Endothelial cell of umbilical vein (primary cell): ENCODE measurements at regions not wholly inside any gene's neighbourhood (a gene's known extent, or its start where the extent isn't known, plus 50 kb on each side); places are given as distances from the start of the nearest gene placed in this dataset.

Experiments
- BruUV-seq: library from RNA; stranded (reverse); fragments of 400-500 nt; replicated peaks from 2 replicates; lab custom pipeline; 2021; lab: Mats Ljungman, UMichigan
- CTCF ChIA-PET: fragments of 300-600, 350-600 bp; sonication (Branson Sonifier 250); formaldehyde crosslinking; loops from one replicate; lab custom pipeline; 2021; ENCODE audit warnings: antibody characterized with exemption, inconsistent platforms; lab: Charles Lee
- POLR2A ChIA-PET: fragments of 300-600, 350-600 bp; sonication (Branson Sonifier 250); formaldehyde crosslinking; loops from one replicate; lab custom pipeline; 2021; ENCODE audit warnings: antibody characterized with exemption, inconsistent platforms; lab: Charles Lee
- DNase-seq: peaks from one replicate; pipeline ENCODE4 v3.0.0-alpha.2; 2011; ENCODE audit warnings: low read depth, low spot score
- FAIRE-seq: peaks from 2 replicates; lab custom pipeline; 2011; peaks lifted over from hg19 to GRCh38; lab: Jason Lieb, UNC
- H2AFZ ChIP-seq: 2 replicates; pipeline ENCODE4 v1.6.0; 2012; ENCODE audit warnings: low read depth, low read length, control low read depth, inconsistent platforms
- H3K27ac ChIP-seq: 2 replicates; pipeline ENCODE4 v1.5.1; 2011; ENCODE audit warnings: low read depth, mild to moderate bottlenecking, control low read depth, low read length, moderate library complexity; ENCODE audit not compliant: insufficient read depth
- H3K27me3 ChIP-seq, 2 experiments: 2 replicates each; pipeline versions ENCODE4 v1.6.0 to v1.6.1; 2011; ENCODE audit warnings: low read length in 2 of 2, mixed read lengths in 1 of 2; ENCODE audit not compliant: control insufficient read depth in 2 of 2, insufficient read depth in 2 of 2
- H3K36me3 ChIP-seq, 2 experiments: 2 replicates in 1 of 2; 3 replicates in 1 of 2; pipeline ENCODE4 v1.5.1; 2011; ENCODE audit warnings: low read length in 2 of 2, mild to moderate bottlenecking in 1 of 2, moderate library complexity in 1 of 2; ENCODE audit not compliant: control insufficient read depth in 2 of 2, insufficient read depth in 2 of 2; ENCODE audit errors: extremely low read depth in 1 of 2
- H3K4me1 ChIP-seq: 3 replicates; pipeline ENCODE4 v1.5.1; 2011; ENCODE audit warnings: mild to moderate bottlenecking, low read length; ENCODE audit not compliant: control insufficient read depth, insufficient read depth; ENCODE audit errors: extremely low read depth
- H3K4me2 ChIP-seq: 2 replicates; pipeline ENCODE4 v1.6.1; 2011; ENCODE audit warnings: low read length, control low read depth, mixed read lengths; ENCODE audit not compliant: insufficient read depth
- H3K4me3 ChIP-seq, 3 experiments: fragments of 200-600 bp in 1 of 3; sonication (generic), shearing (Covaris generic) in 1 of 3; replicated peaks in 1 of 3; 2 replicates each; pipeline ENCODE4 v1.5.1; 2011 to 2016; ENCODE audit warnings: control low read depth in 3 of 3, low read length in 3 of 3, mild to moderate bottlenecking in 2 of 3, inconsistent platforms in 1 of 3, low read depth in 1 of 3, moderate library complexity in 1 of 3; ENCODE audit not compliant: insufficient read depth in 1 of 3
- H3K79me2 ChIP-seq: 2 replicates; pipeline ENCODE4 v1.6.0; 2012; ENCODE audit warnings: low read length, inconsistent platforms; ENCODE audit not compliant: control insufficient read depth, insufficient read depth
- H3K9ac ChIP-seq: replicated peaks from 2 replicates; pipeline ENCODE3; 2011; ENCODE audit warnings: low read length, control low read depth; ENCODE audit not compliant: insufficient read depth; ENCODE audit errors: extremely low read depth
- H3K9me1 ChIP-seq: replicated peaks from 3 replicates; pipeline ENCODE4 v1.6.0; 2011; ENCODE audit warnings: mild to moderate bottlenecking, low read length; ENCODE audit not compliant: control insufficient read depth, insufficient read depth; ENCODE audit errors: extremely low read depth
- H3K9me3 ChIP-seq: replicated peaks from 2 replicates; pipeline ENCODE4 v1.5.1; 2012; ENCODE audit warnings: low read length, inconsistent platforms; ENCODE audit not compliant: control insufficient read depth, insufficient read depth
- H4K20me1 ChIP-seq: replicated peaks from 2 replicates; pipeline ENCODE3; 2011; ENCODE audit warnings: mild to moderate bottlenecking, low read length; ENCODE audit not compliant: control insufficient read depth, insufficient read depth; ENCODE audit errors: extremely low read depth
- EZH2 ChIP-seq: IDR thresholded peaks from 2 replicates; pipeline ENCODE4 v1.6.1; 2012; ENCODE audit warnings: borderline replicate concordance, low read depth, mild to moderate bottlenecking, moderate library complexity, low read length, inconsistent platforms; ENCODE audit not compliant: severe bottlenecking
- FOS ChIP-seq: IDR thresholded peaks from 2 replicates; pipeline ENCODE4 v1.6.1; 2011; ENCODE audit warnings: mild to moderate bottlenecking, low read length, moderate library complexity, borderline replicate concordance; ENCODE audit not compliant: insufficient read depth
- GATA2 ChIP-seq: IDR thresholded peaks from 2 replicates; pipeline ENCODE4 v1.7.0; 2011; ENCODE audit warnings: low read depth, mild to moderate bottlenecking, moderate library complexity, mixed read lengths, low read length; ENCODE audit not compliant: insufficient read length, insufficient read depth
- JUN ChIP-seq: IDR thresholded peaks from 2 replicates; pipeline ENCODE4 v1.6.1; 2011; ENCODE audit warnings: borderline replicate concordance, low read depth; ENCODE audit not compliant: insufficient read length, insufficient read depth
- MAX ChIP-seq: IDR thresholded peaks from 2 replicates; pipeline ENCODE4 v1.6.1; 2011; ENCODE audit not compliant: insufficient read depth, insufficient read length
- POLR2A ChIP-seq: IDR thresholded peaks from 2 replicates; pipeline ENCODE4 v1.6.1; 2012; ENCODE audit warnings: low read depth, mild to moderate bottlenecking, control low read depth, low read length
- POLR2AphosphoS5 ChIP-seq: IDR thresholded peaks from 2 replicates; pipeline ENCODE4 v1.6.1; 2012; ENCODE audit warnings: low read depth, mild to moderate bottlenecking, control low read depth, low read length, moderate library complexity; ENCODE audit not compliant: insufficient read depth
- dilution Hi-C: fragments of 300-500 bp; cut with MboI; formaldehyde crosslinking; loops from one replicate; pipeline ENCODE4 v1.15.0; 2019; ENCODE audit warnings: low sequenced_read_pairs; ENCODE audit not compliant: extremely low pct_ligation_motif_present
- intact Hi-C: fragments of 100-400 bp; cut with micrococcal nuclease; formaldehyde crosslinking; loops from one replicate; pipeline ENCODE4 v1.10.0; 2022

- Histone ChIP-seq H3K4me3 (no peak overlapping the region), H3K79me2 (no peaks in the 10 kb centered on the region), H3K4me1 (no peaks in the 10 kb centered on the region), H2AFZ (no peak overlapping the region), H3K4me2 (no peak overlapping the region), H4K20me1 (no peaks in the 10 kb centered on the region), H3K36me3 (no peaks in the 10 kb centered on the region), H3K9me3 (no peaks in the 10 kb centered on the region), H3K9me1 (no peaks in the 10 kb centered on the region), H3K27ac (no peak overlapping the region), H3K9ac (no peak overlapping the region), H3K27me3 (no peaks in the 10 kb centered on the region)
- FAIRE-seq (no peak), DNase-seq (no peak)
- intact Hi-C loops: no loop called here
- TF ChIP-seq JUN (no peak), MAX (no peak), EZH2 (no peak)
- ChIA-PET POLR2A (no interaction called here), CTCF (no interaction called here)
- dilution Hi-C loops: no loop called here
- no TSS peak for BruUV-seq
Observed at GRCh38 chrX:144334577-144334976, 450.7 kb downstream of the UBE2NL start.

- TF ChIP-seq GATA2 (no peak), EZH2 (no peak), MAX (no peak), POLR2AphosphoS5 (no peak), POLR2A (no peak), FOS (no peak), JUN (no peak)
- no peaks in the 10 kb centered on the region for H3K4me1 ChIP-seq
- H3K9me1 ChIP-seq: no peaks in the 10 kb centered on the region
- no peak overlapping the region for H2AFZ ChIP-seq
- no peak for FAIRE-seq
- H3K79me2 ChIP-seq: no peaks in the 10 kb centered on the region
- DNase-seq: no peak
- no TSS peak for BruUV-seq
- no peaks in the 10 kb centered on the region for H3K9me3 ChIP-seq
- no peaks in the 10 kb centered on the region for H4K20me1 ChIP-seq
- ChIA-PET POLR2A (no interaction called here), CTCF (no interaction called here)
- intact Hi-C loops (no loop called here), dilution Hi-C loops (no loop called here)
- no peak overlapping the region for H3K27ac ChIP-seq
- H3K36me3 ChIP-seq: no peaks in the 10 kb centered on the region
- no peak overlapping the region for H3K9ac ChIP-seq
- H3K27me3 ChIP-seq: no peaks in the 10 kb centered on the region
- no peak overlapping the region for H3K4me3 ChIP-seq
- no peak overlapping the region for H3K4me2 ChIP-seq
Observed at GRCh38 chrX:144335402-144335801, 451.5 kb downstream of the UBE2NL start.
